Thyroid gland (tissue), 4 donors: ENCODE measurements at regions not wholly inside any gene's neighbourhood (a gene's known extent, or its start where the extent isn't known, plus 50 kb on each side); places are given as distances from the start of the nearest gene placed in this dataset.

ENCODE experiments used
- DNase-seq, 2 donors: peaks; one replicate each; pipeline ENCODE4 v3.0.0-alpha.2; 2019
- H3K27ac ChIP-seq, 3 donors: fragments of 200-600 bp; sonication (generic); 1 replicate in 2 of 3; 2 replicates in 1 of 3; pipeline ENCODE4 v1.5.1; 2016 to 2019; ENCODE audit warnings: mild to moderate bottlenecking in 1 of 3, moderate library complexity in 1 of 3
- H3K27me3 ChIP-seq: fragments of 200-600 bp; sonication (generic); one replicate; pipeline ENCODE4 v1.5.1; 2019
- H3K36me3 ChIP-seq, 2 donors: fragments of 200-600 bp; sonication (generic); one replicate each; pipeline ENCODE4 v1.5.1; 2016 to 2019
- H3K4me1 ChIP-seq, 2 donors: fragments of 200-600 bp; sonication (generic); one replicate each; pipeline ENCODE4 v1.5.1; 2017 to 2019
- H3K4me3 ChIP-seq, 3 donors: fragments of 200-600 bp; sonication (generic); replicated peaks in 1 of 3; 1 replicate in 2 of 3; 2 replicates in 1 of 3; pipeline ENCODE4 v1.5.1; 2016; ENCODE audit warnings: mild to moderate bottlenecking in 1 of 3
- H3K9me3 ChIP-seq: fragments of 200-600 bp; sonication (generic); one replicate; pipeline ENCODE4 v1.5.1; 2017
- POLR2A ChIP-seq, 2 donors: fragments of 450-650 bp; IDR thresholded peaks; one replicate each; pipeline ENCODE4 v1.6.1; 2017; ENCODE audit warnings: antibody characterized with exemption in 2 of 2, mild to moderate bottlenecking in 2 of 2, moderate library complexity in 1 of 2
- WGBS, 2 donors: methylation state at CpG; one replicate each; pipeline ENCODE4 v1.1.5; 2017; 5-methylcytosine and 5-hydroxymethylcytosine counted together
- intact Hi-C: fragments of 100-400 bp; cut with DNase I; formaldehyde crosslinking; loops from one replicate; pipeline ENCODE4 v1.15.1; 2023
- TF ChIP-seq, protein P1 (sequence below), 6 experiments: fragments of 200-600 bp in 3 of 6; fragments of 450-650 bp in 3 of 6; sonication (generic) in 3 of 6; IDR thresholded peaks; one replicate each; pipeline ENCODE4 v1.5.1; 2016 to 2019; ENCODE audit warnings: antibody characterized with exemption in 6 of 6, mild to moderate bottlenecking in 2 of 6, inconsistent platforms in 1 of 6, moderate library complexity in 1 of 6

GRCh38 chr20:40192081-40192480 is 497.0 kb downstream of the MAFB start:
- WGBS, 2 donors = 76 to 83% methylated on average over 4 of the region's 4 CpGs
- Histone ChIP-seq H3K36me3 (no peaks in the 10 kb centered on the region), H3K4me3 (no peak overlapping the region), H3K27me3 (no peaks in the 10 kb centered on the region), H3K4me1 (peaks cover 0 to 3% of the 10 kb centered on the region in 2 donors), H3K27ac (no peak overlapping the region), H3K9me3 (no peaks in the 10 kb centered on the region)
- intact Hi-C loops = no loop called here
- no peak for DNase-seq
- TF ChIP-seq, protein P1, sequence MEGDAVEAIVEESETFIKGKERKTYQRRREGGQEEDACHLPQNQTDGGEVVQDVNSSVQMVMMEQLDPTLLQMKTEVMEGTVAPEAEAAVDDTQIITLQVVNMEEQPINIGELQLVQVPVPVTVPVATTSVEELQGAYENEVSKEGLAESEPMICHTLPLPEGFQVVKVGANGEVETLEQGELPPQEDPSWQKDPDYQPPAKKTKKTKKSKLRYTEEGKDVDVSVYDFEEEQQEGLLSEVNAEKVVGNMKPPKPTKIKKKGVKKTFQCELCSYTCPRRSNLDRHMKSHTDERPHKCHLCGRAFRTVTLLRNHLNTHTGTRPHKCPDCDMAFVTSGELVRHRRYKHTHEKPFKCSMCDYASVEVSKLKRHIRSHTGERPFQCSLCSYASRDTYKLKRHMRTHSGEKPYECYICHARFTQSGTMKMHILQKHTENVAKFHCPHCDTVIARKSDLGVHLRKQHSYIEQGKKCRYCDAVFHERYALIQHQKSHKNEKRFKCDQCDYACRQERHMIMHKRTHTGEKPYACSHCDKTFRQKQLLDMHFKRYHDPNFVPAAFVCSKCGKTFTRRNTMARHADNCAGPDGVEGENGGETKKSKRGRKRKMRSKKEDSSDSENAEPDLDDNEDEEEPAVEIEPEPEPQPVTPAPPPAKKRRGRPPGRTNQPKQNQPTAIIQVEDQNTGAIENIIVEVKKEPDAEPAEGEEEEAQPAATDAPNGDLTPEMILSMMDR (IDR thresholded peaks at IDR 0.05) = no peak
- TF ChIP-seq POLR2A (IDR thresholded peaks at IDR 0.05) = no peak

DNA sequence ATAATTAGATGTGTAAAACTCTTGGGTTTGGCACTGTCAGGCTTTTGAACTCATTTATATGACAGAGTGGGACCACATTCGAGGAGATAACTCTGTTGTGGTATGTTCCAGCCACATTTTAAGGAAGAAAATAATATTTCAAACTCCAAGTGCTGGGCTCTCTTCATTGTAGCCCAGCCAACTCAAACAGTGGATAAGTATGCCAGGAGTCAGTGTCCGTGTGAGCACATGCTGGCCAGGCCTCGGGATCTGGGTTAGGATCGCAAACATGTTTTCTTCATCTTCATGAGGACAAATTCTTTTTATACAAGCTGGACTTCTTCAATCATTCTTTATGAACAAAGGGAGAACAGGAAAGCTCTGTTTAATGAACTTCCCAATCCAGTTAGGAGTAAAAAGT is 497.5 kb downstream of the MAFB start:
- Histone ChIP-seq H3K4me3 (no peak overlapping the region), H3K9me3 (no peaks in the 10 kb centered on the region), H3K4me1 (peaks cover 0 to 3% of the 10 kb centered on the region in 2 donors), H3K36me3 (no peaks in the 10 kb centered on the region), H3K27me3 (no peaks in the 10 kb centered on the region), H3K27ac (no peak overlapping the region)
- intact Hi-C loops = no loop called here
- DNase-seq = no peak
- 75 to 79% methylated on average over 4 of the region's 4 CpGs for WGBS, 2 donors
- no peak for TF ChIP-seq POLR2A (IDR thresholded peaks at IDR 0.05)
- TF ChIP-seq, protein P1 (IDR thresholded peaks at IDR 0.05) = no peak

- 77 to 87% methylated on average over 2 of the region's 2 CpGs for WGBS, 2 donors
- Histone ChIP-seq H3K36me3 (no peaks in the 10 kb centered on the region), H3K4me3 (no peak overlapping the region), H3K27me3 (no peaks in the 10 kb centered on the region), H3K4me1 (peaks cover 0 to 3% of the 10 kb centered on the region in 2 donors), H3K27ac (no peak overlapping the region), H3K9me3 (no peaks in the 10 kb centered on the region)
- intact Hi-C loops = no loop called here
- TF ChIP-seq POLR2A (IDR thresholded peaks at IDR 0.05) = no peak
- TF ChIP-seq, protein P1 (IDR thresholded peaks at IDR 0.05) = no peak
- DNase-seq = no peak
Measured at GRCh38 chr20:40189621-40190020, 499.4 kb downstream of the MAFB start.

DNA sequence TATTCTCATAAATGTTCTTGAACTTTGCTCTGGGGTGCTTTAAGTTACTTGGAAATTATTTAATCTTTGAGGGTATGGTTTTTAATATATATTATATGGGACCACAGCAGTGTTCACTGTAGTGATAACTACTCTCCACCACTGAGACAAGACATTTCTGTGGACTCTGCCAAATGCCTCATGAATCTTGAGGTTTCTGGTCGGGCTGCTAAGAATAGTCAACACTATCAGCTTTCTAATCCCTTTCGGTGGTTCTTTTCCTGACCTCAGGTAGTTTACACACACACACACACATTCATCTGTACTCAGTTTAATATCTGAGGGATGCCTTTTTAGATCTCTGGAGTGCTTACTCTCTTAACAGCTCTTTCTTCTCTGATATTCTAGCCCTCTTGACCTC is 500.7 kb downstream of the MAFB start:
- H3K27me3 ChIP-seq = no peaks in the 10 kb centered on the region
- DNase-seq = no peak
- no peaks in the 10 kb centered on the region for H3K9me3 ChIP-seq
- TF ChIP-seq, protein P1 (IDR thresholded peaks at IDR 0.05) = no peak
- no peak for TF ChIP-seq POLR2A (IDR thresholded peaks at IDR 0.05)
- WGBS, 2 donors = 78 to 80% methylated on average over 2 of the region's 2 CpGs
- H3K4me3 ChIP-seq = no peak overlapping the region
- no peaks in the 10 kb centered on the region for H3K36me3 ChIP-seq
- no peak overlapping the region for H3K27ac ChIP-seq
- intact Hi-C loops = no loop called here
- H3K4me1 ChIP-seq = peaks cover 0 to 3% of the 10 kb centered on the region in 2 donors

GRCh38 chr20:40186826-40187225 is 502.2 kb downstream of the MAFB start:
- no peak for TF ChIP-seq POLR2A (IDR thresholded peaks at IDR 0.05)
- TF ChIP-seq, protein P1 (IDR thresholded peaks at IDR 0.05) = no peak
- Histone ChIP-seq H3K4me3 (no peak overlapping the region), H3K9me3 (no peaks in the 10 kb centered on the region), H3K4me1 (peaks cover 0 to 3% of the 10 kb centered on the region in 2 donors), H3K36me3 (no peaks in the 10 kb centered on the region), H3K27me3 (no peaks in the 10 kb centered on the region), H3K27ac (no peak overlapping the region)
- intact Hi-C loops = no loop called here
- no peak for DNase-seq
- WGBS, 2 donors = 90 to 92% methylated on average over 2 of the region's 2 CpGs
